GM19240 (cell line): ENCODE measurements at regions not wholly inside any gene's neighbourhood (a gene's known extent, or its start where the extent isn't known, plus 50 kb on each side); places are given as distances from the start of the nearest gene placed in this dataset.

Experiments
- DNase-seq: peaks from one replicate; pipeline ENCODE4 v3.0.0; 2011; ENCODE audit warnings: low spot score; ENCODE audit not compliant: insufficient read length

DNA sequence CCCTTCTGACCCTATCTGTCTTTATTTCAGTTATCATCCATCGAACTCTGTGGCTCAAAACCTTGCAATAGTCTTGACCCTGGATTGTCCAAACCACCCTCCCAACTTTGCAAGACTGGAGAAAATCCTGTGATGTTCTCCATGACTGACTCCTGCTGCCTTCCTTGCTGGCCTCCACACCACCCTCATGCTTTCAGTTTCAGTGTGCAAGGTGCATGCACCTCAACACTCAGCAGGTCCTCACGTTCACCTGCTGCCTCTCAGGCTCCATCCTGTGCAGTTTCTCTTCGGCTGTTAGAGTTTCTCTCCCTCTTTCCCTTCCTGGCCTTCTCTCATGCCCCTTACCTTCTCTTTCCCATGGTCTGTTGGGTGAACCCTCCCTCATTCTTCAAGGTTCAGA lies 59.4 kb upstream of the ASIC2 start:
- no peak for DNase-seq

GRCh38 chr17:33356266-33356665 lies 63.2 kb upstream of the ASIC2 start:
- no peak for DNase-seq

GRCh38 chr17:33363475-33363874 lies 70.4 kb upstream of the ASIC2 start:
- DNase-seq = no peak

- DNase-seq = no peak
These were observed 73.9 kb upstream of the ASIC2 start for GRCh38 chr17:33366960-33367359.

DNA sequence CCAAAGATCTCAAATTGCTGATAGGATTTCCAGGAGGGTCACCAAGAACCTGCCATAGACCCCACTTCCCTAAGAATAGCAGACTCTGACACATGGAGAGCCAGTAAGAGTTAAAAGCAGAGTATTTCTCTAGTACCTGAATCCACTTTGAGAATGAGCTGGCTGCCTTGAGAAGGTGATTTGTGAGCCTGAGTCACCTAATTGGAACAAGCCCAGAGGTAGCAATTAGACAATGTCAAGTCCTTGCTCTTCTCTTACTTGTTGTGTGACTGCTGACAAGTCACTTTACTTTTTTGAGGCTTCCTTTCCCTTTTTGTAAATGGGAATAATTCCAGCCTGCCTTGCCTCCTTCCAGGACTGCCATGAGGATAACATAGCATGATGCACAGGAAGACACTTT lies 76.1 kb upstream of the ASIC2 start:
- no peak for DNase-seq

DNA sequence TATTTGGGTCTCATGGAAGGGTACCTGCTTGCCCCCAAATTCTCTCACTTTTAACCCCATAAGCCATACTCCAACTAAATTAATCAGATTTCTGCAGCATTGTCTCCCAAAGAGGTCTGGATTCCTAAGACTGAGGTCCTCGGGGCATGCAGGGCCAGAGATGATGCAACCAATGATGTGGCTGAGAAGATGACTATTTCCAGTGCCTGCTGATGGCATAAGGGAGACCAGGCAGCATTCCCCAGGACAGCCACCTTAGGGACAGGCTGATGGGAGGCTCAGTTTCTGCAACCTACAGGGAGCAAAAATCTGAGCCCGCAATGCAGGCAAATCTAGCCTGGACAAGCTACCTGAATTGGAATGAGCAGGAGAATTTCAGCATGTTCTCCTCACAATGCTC lies 76.8 kb upstream of the ASIC2 start:
- no peak for DNase-seq

DNA sequence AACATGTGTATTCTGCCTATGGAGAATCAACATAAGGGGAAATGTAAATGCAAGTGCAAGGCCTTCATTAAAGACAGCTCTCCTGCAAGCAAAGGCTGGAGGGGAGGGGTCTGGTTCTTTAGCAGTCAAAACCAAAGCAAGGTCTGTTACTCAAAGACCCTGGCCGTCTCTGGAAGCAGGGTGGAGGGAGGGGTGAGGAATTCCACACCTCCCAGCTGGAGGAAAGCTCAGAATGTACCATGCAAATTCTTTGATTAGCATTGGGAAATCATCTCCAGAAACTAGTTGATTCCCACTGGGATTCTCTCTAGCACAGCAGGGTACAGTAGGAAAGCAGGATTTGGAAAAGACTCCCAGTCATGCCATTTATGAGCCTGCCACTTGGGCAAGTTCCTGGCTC lies 77.3 kb upstream of the ASIC2 start:
- DNase-seq = no peak

DNA sequence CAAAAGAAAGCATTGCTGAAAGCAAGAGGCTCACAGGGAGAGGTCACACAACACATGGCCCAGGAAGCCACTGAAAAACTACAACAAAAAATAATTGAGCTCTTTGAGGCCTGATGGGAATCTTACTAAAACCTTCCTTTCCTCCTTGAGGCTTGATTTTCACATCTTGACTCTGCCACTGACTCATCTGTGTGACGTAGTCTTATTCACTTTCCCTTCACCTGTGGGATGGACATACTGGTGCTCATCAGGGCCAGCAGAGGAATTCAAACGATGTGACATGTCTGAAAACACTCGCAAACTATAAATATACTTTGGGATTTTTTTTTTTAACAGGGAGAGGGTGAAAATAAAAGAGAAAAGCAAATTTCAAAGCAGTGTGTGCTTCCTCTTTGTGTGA lies 78.3 kb upstream of the ASIC2 start:
- no peak for DNase-seq

- DNase-seq = no peak
These were observed 80.2 kb upstream of the ASIC2 start for GRCh38 chr17:33373273-33373672.

GRCh38 chr17:33375103-33375502 lies 82.0 kb upstream of the ASIC2 start:
- no peak for DNase-seq

GRCh38 chr17:33375783-33376182 lies 82.7 kb upstream of the ASIC2 start:
- no peak for DNase-seq

GRCh38 chr17:33377837-33378595 lies 84.9 kb upstream of the ASIC2 start:
- no peak for DNase-seq

- no peak for DNase-seq
These were observed 88.1 kb upstream of the ASIC2 start for GRCh38 chr17:33381201-33381600.

DNA sequence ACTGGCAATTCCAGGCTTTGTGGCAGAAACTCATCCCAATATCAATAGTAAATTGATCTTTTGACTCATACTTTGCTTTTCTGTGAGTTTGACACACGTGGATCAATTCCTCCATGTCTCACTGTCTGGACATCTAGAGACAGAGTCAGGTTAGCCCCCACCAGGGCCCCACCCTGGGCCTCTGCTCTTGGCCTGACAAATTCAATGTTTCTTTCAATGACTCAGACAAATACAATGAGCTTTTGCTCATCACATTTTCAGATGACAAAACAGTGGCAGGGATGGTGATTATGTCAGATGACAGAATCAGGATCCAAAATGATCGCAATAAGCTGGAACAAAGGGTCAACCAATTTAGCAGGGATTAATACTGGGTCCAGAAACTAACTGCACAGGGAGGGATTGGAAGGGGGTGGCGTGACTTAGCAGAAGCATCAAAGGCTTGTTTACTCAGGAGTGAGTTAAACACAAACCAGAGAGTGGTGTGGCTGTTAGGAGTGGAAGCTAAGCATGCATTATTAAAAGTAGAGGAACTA lies 90.5 kb upstream of the ASIC2 start:
- DNase-seq = no peak

GRCh38 chr17:33385133-33385532 lies 92.0 kb upstream of the ASIC2 start:
- no peak for DNase-seq

GRCh38 chr17:33385713-33386112 lies 92.6 kb upstream of the ASIC2 start:
- DNase-seq = no peak

- DNase-seq = no peak
These were observed 94.3 kb upstream of the ASIC2 start for GRCh38 chr17:33387406-33387805.

GRCh38 chr17:33389504-33390135 lies 96.5 kb upstream of the ASIC2 start:
- no peak for DNase-seq

- no peak for DNase-seq
These were observed 97.5 kb upstream of the ASIC2 start for GRCh38 chr17:33390479-33391176.

DNA sequence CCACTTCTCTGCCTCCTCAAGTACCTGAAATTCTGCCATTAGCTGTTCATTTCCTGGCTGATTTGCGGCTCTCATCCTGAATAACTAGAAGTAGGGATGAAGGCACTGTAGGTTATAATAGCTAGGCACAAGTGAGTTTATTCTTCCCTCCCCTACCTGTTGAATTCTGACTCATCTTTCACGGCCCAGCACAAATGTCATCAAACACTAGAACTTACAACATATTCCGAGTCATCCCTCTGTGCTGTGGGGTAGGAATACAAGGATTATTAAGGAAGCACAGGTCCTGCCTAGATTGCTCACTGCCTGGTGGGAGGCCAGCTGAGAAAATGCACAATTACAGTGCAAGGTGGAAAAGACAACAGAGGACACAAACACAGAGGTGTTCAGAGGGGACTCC lies 103.7 kb upstream of the ASIC2 start:
- no peak for DNase-seq

GRCh38 chr17:33398386-33398785 lies 105.3 kb upstream of the ASIC2 start:
- DNase-seq = no peak

DNA sequence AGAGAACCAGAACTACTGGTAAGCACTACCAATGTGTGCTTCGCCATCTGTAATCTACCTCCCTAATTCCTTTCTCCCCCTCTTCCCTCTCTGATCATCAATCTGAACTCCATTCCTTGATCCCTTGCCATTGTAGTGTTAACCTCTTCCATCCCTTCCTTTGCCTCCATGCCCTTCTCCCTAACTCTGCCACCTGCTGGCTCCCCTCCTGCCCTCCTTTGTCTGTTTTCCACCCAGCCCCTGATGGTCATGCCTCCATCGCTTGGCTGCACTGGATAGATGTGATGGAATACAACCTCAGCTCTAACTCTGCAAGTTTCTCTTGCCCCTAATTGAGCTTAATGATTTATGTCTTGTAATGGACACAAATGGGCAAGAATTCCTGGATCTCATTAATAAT lies 108.2 kb upstream of the ASIC2 start:
- no peak for DNase-seq
